ENCODE measurements at regions not wholly inside any gene's neighbourhood (a gene's known extent, or its start where the extent isn't known, plus 50 kb on each side); places are given as distances from the start of the nearest gene placed in this dataset.

DNA sequence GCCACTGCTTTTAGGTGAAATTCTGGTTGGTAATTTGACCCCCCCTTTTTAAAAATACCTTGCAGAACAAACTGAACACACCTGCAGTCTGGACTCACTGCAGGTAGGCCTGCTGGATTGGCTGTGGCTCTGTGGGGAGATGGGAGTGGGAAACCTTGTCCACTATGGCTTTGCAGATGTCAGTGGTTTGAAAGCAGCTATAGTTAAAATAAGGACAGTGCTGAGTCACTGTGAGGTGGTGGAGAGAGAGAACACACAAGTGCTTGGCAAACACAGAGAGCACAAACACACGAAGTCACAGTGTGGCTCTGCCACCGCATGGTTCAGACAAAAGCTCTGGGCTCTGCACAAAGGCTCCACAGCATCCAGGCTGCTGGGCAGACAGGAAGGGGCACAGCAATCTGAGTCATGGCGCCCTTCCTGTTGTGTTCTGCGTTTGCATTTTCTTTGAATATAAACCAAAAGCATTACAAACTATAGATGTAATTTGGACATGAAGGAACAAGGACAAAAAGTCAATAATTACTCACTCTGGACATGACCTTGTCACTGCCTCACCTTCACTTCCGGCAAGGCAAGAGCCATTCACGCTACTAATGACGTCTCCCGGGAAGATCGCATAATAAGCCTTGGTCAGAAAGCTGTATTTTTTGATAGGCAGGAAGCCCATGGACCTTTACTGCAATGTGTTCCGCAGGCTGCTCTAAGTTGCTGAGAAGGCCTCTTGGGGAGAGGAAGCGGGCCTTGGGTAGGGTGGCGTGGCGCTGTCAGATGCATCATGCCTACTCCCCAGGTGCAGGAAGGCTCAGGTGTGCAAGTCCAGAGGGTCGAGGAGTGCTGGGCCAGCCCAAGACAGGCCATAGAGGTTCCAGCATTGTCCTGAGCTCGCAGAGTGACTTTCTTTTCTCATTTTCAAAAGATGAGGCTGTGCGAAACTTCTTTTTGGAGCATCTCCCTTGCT is 60.1 kb upstream of the MED9 start (continued):
- TF ChIP-seq JARID2 (CRISPR knock-in tag; IDR thresholded peaks at IDR 0.05; ENCODE audit: insufficient replicate concordance) (no peak), ZC3H13 (CRISPR knock-in tag; IDR thresholded peaks at IDR 0.05) (no peak), ZNF572 (CRISPR knock-in tag; IDR thresholded peaks at IDR 0.05) (no peak), SMAD9 (CRISPR knock-in tag; IDR thresholded peaks at IDR 0.05) (no peak), ZNF121 (CRISPR knock-in tag; IDR thresholded peaks at IDR 0.05) (no peak), FOSL1 (CRISPR knock-in tag; IDR thresholded peaks at IDR 0.05; ENCODE audit: borderline replicate concordance) (peak; percentile 57; the same call in 1 of the 2 replicates), ZNF431 (CRISPR knock-in tag; IDR thresholded peaks at IDR 0.05; ENCODE audit: borderline replicate concordance, low read depth) (no peak), PAF1 (CRISPR knock-in tag; IDR thresholded peaks at IDR 0.05) (no peak), ZNF256 (CRISPR knock-in tag; conservative IDR thresholded peaks at IDR 0.05) (no peak), TRIM24 (CRISPR knock-in tag; IDR thresholded peaks at IDR 0.05) (no peak), ELF3 (CRISPR knock-in tag; IDR thresholded peaks at IDR 0.05) (no peak), IKZF4 (CRISPR knock-in tag; IDR thresholded peaks at IDR 0.05; ENCODE audit: borderline replicate concordance, low read depth, not compliant biosample characterization) (no peak), ZNF329 (CRISPR knock-in tag; IDR thresholded peaks at IDR 0.05; ENCODE audit: low read depth) (no peak), FLYWCH1 (CRISPR knock-in tag; IDR thresholded peaks at IDR 0.05) (no peak)
- TF ChIP-seq, protein P1, sequence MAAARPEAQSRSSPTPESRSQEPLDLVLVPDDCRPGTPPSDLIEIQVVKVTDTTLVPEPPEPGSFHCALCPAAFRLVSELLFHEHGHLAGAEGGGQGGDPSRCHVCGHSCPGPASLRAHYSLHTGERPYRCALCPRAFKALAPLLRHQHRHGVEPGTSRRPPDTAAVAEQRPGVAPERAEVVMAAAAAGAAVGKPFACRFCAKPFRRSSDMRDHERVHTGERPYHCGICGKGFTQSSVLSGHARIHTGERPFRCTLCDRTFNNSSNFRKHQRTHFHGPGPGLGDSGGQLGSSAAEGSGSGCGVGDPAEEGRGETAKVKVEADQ (CRISPR knock-in tag; IDR thresholded peaks at IDR 0.05; ENCODE audit: borderline replicate concordance): 0 out of 2 replicates have a peak, but pooled peaks have one; percentile 51
- TF ChIP-seq, protein P2, sequence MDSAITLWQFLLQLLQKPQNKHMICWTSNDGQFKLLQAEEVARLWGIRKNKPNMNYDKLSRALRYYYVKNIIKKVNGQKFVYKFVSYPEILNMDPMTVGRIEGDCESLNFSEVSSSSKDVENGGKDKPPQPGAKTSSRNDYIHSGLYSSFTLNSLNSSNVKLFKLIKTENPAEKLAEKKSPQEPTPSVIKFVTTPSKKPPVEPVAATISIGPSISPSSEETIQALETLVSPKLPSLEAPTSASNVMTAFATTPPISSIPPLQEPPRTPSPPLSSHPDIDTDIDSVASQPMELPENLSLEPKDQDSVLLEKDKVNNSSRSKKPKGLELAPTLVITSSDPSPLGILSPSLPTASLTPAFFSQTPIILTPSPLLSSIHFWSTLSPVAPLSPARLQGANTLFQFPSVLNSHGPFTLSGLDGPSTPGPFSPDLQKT (CRISPR knock-in tag; IDR thresholded peaks at IDR 0.05; ENCODE audit: borderline replicate concordance): no peak
- TF ChIP-seq, protein P3, sequence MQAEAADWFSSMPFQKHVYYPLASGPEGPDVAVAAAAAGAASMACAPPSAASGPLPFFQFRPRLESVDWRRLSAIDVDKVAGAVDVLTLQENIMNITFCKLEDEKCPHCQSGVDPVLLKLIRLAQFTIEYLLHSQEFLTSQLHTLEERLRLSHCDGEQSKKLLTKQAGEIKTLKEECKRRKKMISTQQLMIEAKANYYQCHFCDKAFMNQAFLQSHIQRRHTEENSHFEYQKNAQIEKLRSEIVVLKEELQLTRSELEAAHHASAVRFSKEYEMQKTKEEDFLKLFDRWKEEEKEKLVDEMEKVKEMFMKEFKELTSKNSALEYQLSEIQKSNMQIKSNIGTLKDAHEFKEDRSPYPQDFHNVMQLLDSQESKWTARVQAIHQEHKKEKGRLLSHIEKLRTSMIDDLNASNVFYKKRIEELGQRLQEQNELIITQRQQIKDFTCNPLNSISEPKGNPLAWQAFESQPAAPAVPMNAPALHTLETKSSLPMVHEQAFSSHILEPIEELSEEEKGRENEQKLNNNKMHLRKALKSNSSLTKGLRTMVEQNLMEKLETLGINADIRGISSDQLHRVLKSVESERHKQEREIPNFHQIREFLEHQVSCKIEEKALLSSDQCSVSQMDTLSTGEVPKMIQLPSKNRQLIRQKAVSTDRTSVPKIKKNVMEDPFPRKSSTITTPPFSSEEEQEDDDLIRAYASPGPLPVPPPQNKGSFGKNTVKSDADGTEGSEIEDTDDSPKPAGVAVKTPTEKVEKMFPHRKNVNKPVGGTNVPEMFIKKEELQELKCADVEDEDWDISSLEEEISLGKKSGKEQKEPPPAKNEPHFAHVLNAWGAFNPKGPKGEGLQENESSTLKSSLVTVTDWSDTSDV (CRISPR knock-in tag; IDR thresholded peaks at IDR 0.05): no peak
- TF ChIP-seq, protein P4, sequence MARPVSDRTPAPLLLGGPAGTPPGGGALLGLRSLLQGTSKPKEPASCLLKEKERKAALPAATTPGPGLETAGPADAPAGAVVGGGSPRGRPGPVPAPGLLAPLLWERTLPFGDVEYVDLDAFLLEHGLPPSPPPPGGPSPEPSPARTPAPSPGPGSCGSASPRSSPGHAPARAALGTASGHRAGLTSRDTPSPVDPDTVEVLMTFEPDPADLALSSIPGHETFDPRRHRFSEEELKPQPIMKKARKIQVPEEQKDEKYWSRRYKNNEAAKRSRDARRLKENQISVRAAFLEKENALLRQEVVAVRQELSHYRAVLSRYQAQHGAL (CRISPR knock-in tag; IDR thresholded peaks at IDR 0.05; ENCODE audit: not compliant biosample characterization): no peak
- TF ChIP-seq, protein P5, sequence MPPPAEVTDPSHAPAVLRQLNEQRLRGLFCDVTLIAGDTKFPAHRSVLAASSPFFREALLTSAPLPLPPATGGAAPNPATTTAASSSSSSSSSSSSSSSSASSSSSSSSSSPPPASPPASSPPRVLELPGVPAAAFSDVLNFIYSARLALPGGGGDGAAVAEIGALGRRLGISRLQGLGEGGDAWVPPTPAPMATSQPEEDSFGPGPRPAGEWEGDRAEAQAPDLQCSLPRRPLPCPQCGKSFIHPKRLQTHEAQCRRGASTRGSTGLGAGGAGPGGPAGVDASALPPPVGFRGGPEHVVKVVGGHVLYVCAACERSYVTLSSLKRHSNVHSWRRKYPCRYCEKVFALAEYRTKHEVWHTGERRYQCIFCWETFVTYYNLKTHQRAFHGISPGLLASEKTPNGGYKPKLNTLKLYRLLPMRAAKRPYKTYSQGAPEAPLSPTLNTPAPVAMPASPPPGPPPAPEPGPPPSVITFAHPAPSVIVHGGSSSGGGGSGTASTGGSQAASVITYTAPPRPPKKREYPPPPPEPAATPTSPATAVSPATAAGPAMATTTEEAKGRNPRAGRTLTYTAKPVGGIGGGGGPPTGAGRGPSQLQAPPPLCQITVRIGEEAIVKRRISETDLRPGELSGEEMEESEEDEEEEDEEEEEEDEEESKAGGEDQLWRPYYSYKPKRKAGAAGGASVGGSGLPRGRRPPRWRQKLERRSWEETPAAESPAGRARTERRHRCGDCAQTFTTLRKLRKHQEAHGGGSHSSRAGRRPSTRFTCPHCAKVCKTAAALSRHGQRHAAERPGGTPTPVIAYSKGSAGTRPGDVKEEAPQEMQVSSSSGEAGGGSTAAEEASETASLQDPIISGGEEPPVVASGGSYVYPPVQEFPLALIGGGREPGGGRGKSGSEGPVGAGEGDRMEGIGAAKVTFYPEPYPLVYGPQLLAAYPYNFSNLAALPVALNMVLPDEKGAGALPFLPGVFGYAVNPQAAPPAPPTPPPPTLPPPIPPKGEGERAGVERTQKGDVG (CRISPR knock-in tag; IDR thresholded peaks at IDR 0.05; ENCODE audit: borderline replicate concordance): no peak
